ENCODE measurements at regions not wholly inside any gene's neighbourhood (a gene's known extent, or its start where the extent isn't known, plus 50 kb on each side); places are given as distances from the start of the nearest gene placed in this dataset.

- H3K27me3 ChIP-seq (ENCODE audit: control insufficient read depth, insufficient read depth, low read length): no peaks in the 10 kb centered on the region
- no peaks in the 10 kb centered on the region for H3K36me3 ChIP-seq (ENCODE audit: control insufficient read depth, insufficient read depth, low read length)
These were observed 184.5 kb downstream of the TANC2 start for GRCh38 chr17:63150490-63150889.

GRCh38 chr17:63150994-63151464 is 185.0 kb downstream of the TANC2 start:
- no peak for TF ChIP-seq CTCF (IDR thresholded peaks at IDR 0.05; ENCODE audit: insufficient read depth, low read length, poor library complexity, severe bottlenecking)
- Histone ChIP-seq H3K36me3 (ENCODE audit: control insufficient read depth, insufficient read depth, low read length) (no peaks in the 10 kb centered on the region), H3K4me3 (ENCODE audit: low read depth, low read length) (no peak overlapping the region), H3K27me3 (ENCODE audit: control insufficient read depth, insufficient read depth, low read length) (no peaks in the 10 kb centered on the region)
- DNase-seq (ENCODE audit: low read depth): no peak

More at GRCh38 chr17:63150490-63150889, 184.5 kb downstream of the TANC2 start:
- DNase-seq (ENCODE audit: low read depth): no peak
- no peak overlapping the region for H3K4me3 ChIP-seq (ENCODE audit: low read depth, low read length)
- TF ChIP-seq CTCF (IDR thresholded peaks at IDR 0.05; ENCODE audit: insufficient read depth, low read length, poor library complexity, severe bottlenecking): no peak

GRCh38 chr17:63151941-63152523 is 186.0 kb downstream of the TANC2 start:
- TF ChIP-seq CTCF (IDR thresholded peaks at IDR 0.05; ENCODE audit: insufficient read depth, low read length, poor library complexity, severe bottlenecking): no peak
- Histone ChIP-seq H3K36me3 (ENCODE audit: control insufficient read depth, insufficient read depth, low read length) (no peaks in the 10 kb centered on the region), H3K4me3 (ENCODE audit: low read depth, low read length) (no peak overlapping the region), H3K27me3 (ENCODE audit: control insufficient read depth, insufficient read depth, low read length) (no peaks in the 10 kb centered on the region)
- DNase-seq (ENCODE audit: low read depth): no peak

- Histone ChIP-seq H3K27me3 (ENCODE audit: control insufficient read depth, insufficient read depth, low read length) (no peaks in the 10 kb centered on the region), H3K36me3 (ENCODE audit: control insufficient read depth, insufficient read depth, low read length) (no peaks in the 10 kb centered on the region), H3K4me3 (ENCODE audit: low read depth, low read length) (no peak overlapping the region)
- DNase-seq (ENCODE audit: low read depth): no peak
- no peak for TF ChIP-seq CTCF (IDR thresholded peaks at IDR 0.05; ENCODE audit: insufficient read depth, low read length, poor library complexity, severe bottlenecking)
These were observed 187.5 kb downstream of the TANC2 start for GRCh38 chr17:63153488-63153887.

GRCh38 chr17:63154586-63155244 is 188.7 kb downstream of the TANC2 start:
- no peak for TF ChIP-seq CTCF (IDR thresholded peaks at IDR 0.05; ENCODE audit: insufficient read depth, low read length, poor library complexity, severe bottlenecking)
- no peak for DNase-seq (ENCODE audit: low read depth)
- H3K4me3 ChIP-seq (ENCODE audit: low read depth, low read length): no peak overlapping the region
- no peaks in the 10 kb centered on the region for H3K27me3 ChIP-seq (ENCODE audit: control insufficient read depth, insufficient read depth, low read length)
- H3K36me3 ChIP-seq (ENCODE audit: control insufficient read depth, insufficient read depth, low read length): no peaks in the 10 kb centered on the region

GRCh38 chr17:63156986-63157385 is 191.0 kb downstream of the TANC2 start:
- Histone ChIP-seq H3K36me3 (ENCODE audit: control insufficient read depth, insufficient read depth, low read length) (no peaks in the 10 kb centered on the region), H3K27me3 (ENCODE audit: control insufficient read depth, insufficient read depth, low read length) (no peaks in the 10 kb centered on the region), H3K4me3 (ENCODE audit: low read depth, low read length) (no peak overlapping the region)
- no peak for TF ChIP-seq CTCF (IDR thresholded peaks at IDR 0.05; ENCODE audit: insufficient read depth, low read length, poor library complexity, severe bottlenecking)
- DNase-seq (ENCODE audit: low read depth): no peak

All from kidney epithelial cell (primary cell).